ENCODE measurements at regions not wholly inside any gene's neighbourhood (a gene's known extent, or its start where the extent isn't known, plus 50 kb on each side); places are given as distances from the start of the nearest gene placed in this dataset.
A peak's percentile ranks its signal among the peaks of the same experiment; 100 is the strongest.

DNA sequence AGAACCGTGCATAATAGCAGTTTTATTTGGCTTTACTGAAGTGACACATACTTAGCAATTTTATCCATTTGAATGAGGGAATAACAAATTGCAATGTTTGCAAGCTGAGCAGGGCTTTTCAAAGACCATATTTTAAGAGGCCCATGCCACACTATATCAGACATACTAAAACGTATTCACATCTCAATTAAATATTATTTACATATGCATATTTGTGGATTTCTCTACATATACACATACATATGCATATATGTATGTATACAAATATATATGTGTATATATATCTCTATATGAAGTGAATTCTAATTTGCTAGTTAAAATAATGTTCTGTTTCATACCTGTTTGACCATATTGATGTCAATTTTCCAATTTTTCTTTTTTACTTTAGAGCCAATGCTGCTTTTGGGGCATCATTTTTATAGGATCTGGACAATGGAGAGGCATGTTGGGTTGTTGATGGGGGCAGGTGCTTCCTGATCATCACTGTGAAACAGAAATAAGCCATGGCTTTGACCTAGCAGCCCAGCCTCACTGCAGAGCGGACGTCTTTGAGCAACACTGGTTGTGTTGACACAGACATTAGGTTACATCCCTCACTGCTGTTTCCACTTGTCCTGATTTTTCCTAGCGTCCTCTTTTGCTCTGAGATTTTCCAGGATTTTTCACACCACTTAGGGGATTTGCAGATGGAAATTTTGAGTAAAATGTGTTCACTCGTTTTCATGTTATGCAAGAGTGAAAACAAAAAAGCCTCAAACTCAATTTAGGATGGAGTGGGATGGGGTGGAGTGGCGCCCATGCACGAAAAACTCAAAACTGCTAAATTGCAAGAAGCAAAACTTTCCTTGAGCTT lies 56.9 kb downstream of the RDH14 start:
- no peak for DNase-seq (ENCODE audit: low read depth in 2 of 2)

DNA sequence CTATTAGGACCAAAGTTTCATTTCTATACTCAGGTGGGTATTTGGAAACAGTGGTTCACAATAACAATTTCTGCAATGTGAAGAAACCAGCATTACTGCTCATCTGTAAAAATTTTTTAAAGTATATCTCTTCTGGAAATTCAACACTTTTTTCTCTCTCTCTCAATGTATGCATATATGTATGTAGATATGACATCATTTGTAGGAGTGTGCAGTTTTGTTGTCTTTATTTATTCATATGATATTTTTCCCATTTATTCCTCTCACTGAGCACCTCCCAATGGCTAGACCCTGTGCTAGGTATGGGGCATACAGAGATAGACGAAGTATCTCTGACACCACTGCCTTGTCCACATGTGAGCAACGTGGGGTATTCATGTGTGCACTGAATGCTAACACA lies 58.3 kb downstream of the RDH14 start:
- DNase-seq (ENCODE audit: low read depth in 2 of 2): no peak

DNA sequence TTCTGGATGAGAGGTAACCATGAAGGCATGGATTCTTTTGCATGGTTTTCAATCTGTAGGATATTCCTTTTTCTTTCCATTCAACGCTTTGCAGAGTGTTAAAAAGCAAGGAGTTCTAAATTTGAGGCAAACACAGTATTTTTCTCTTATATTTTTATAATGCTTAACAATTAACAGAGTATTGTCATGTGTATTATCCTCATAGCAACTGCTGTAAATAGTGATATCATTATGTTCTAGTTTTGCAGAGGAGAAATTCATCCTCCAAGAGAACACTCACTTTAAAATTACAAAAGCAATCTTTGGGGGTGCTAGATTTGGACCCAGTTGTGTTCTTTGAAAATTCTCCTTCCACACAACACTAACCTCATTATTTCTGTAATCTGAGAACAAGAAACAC lies 58.7 kb downstream of the RDH14 start:
- no peak for DNase-seq (ENCODE audit: low read depth in 2 of 2)

DNA sequence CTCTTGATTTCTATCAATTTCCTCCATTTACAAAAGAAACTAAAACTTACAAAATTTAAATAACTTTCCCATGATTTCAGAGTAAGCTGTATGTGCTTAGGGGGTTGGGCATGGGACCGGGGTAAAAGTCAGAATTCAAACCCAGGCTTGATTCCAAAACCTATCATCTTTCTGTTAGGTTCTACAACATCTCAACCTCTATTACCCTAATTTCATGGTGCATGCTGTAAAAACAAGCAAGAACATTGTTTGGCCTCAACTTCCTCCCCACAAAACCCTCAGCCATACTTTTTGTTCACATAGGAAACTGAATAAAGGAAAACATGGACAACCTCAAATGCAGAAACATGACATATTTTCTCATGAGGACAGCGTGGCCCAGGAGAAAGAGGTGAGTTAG lies 59.3 kb downstream of the RDH14 start:
- DNase-seq (ENCODE audit: low read depth in 2 of 2): no peak

DNA sequence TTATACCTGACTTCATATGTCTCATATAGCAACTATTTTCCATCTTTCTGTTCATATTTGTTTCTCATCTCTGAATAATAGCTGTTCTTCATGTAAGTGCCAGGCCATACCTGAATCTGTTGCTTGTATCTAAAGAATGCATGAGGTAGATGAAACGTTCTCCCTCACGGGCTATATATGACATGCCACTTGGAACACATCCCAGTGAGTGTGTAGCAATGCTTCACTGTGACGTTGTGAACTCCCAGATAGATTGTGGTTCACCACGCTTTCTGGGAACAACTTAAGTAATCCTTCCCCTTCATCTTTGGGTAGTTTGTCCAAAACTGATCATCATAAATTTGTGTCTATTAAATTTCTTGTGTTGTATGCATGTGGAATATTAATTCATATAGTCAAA lies 60.1 kb downstream of the RDH14 start:
- DNase-seq (ENCODE audit: low read depth in 2 of 2): peak; percentile 76 to 77

DNA sequence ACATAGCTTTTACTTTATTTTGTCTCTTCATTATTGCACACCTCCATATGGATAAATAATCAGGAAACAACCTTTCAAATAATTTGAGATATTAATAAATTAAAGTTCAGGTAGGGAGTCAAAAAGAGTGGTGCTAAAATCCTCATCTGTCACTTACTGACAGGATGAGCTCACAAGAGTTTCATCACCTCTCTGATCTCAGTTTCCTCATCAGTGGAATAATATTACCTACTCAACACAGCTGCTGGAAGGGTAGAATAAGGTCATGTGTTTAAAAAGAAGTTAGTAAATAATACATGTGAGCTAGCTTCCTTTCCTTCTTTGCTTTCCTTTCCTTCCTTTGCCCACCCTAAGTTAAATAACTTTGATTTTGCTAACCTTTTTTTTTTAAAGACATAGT lies 61.9 kb downstream of the RDH14 start:
- no peak for DNase-seq (ENCODE audit: low read depth in 2 of 2)

DNA sequence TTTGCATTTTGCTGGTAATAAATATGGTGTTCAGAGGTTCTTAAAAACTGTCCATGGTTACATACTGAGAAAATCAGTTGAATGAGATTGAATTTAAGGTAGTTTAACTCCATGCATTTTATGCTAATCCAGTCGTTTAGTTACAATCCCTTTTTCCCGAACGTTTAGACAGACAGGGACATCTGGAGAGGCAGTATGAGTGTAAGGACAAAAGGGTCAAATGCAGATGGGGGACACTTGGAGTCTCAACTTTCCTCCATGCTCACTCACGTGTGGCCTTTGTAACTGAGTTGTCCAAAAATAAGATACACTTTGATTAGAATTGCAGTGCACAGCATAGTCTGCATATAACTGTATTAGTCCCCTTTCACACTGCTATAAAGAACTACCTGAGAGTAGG lies 63.9 kb downstream of the RDH14 start:
- no peak for DNase-seq (ENCODE audit: low read depth in 2 of 2)

DNA sequence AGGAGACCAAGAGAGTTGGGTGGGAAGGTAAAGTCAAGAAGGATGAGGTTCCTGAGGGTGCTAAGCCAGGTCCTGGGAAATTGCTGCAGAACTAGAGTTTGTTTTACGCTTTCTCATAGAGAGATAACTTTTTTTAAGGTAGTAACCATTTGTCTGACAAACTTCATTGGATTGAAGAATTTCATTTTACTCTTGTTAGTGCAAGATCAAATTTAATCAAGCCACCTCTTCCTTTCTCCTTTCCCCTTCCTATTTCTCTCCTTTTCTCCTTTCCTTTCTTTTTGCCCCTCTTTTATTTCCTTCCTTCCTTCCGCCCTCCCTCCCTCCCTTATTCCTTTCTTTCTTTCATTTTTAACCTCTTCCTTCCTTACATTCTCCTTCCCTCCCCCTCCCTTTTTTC lies 65.4 kb downstream of the RDH14 start:
- DNase-seq (ENCODE audit: low read depth in 2 of 2): no peak

DNA sequence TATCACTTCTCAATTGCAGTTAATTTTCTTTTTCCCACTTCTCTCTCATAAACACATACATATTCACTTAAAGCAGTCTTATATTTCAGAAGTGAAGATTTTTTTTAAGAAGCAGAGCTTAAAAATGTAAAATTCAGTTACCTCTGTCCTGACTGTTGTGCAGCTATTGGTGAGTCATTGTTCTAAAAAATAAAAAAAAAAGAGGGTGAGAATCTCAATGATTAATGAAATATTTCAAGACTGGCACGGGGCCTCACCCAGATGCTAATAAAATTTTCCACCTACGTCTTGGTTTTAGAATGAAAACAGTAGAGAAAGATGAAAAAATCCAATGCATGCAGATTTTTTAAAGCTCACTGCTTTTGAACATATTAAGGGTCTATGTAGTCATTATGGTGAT lies 67.7 kb downstream of the RDH14 start:
- DNase-seq (ENCODE audit: low read depth in 2 of 2): no peak

DNA sequence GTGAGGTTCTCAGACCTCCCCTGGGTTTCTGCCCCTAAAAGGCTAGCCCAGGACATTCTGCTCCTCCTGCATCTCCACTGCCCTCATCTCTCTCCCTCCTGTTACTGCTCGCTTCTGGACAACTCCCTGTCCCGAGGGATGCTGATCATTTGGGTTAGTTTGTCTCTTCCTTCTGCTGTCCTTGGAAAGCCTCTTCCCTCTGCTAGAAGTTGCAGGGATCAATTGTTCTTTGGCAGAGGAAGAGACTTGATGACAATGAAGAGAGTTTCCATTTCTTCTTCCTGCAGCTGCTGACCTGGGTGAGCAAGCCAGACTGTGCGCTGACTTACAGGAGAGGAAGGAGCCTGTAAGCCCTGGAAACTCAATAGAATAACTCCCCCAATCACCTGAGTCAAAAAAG lies 68.9 kb downstream of the RDH14 start:
- no peak for DNase-seq (ENCODE audit: low read depth in 2 of 2)

DNA sequence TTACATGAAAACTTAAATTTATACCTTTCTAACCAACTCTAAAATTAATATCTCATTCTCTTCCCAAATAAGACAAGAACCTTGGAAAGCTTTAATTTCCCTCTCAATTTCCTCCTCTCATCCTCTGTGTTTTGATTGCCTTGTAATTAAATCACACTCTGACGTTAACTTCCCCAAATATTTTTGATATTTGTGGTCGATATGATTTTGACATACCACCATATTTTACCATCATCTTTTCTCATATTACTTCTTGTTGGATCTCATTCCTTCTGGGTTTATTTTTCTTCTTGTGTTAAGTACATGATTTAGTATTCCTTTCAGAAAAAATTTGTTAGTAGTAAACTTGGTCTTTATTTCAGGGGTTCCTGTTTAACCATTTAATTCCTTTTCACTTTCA lies 69.6 kb downstream of the RDH14 start:
- DNase-seq (ENCODE audit: low read depth in 2 of 2): no peak

DNA sequence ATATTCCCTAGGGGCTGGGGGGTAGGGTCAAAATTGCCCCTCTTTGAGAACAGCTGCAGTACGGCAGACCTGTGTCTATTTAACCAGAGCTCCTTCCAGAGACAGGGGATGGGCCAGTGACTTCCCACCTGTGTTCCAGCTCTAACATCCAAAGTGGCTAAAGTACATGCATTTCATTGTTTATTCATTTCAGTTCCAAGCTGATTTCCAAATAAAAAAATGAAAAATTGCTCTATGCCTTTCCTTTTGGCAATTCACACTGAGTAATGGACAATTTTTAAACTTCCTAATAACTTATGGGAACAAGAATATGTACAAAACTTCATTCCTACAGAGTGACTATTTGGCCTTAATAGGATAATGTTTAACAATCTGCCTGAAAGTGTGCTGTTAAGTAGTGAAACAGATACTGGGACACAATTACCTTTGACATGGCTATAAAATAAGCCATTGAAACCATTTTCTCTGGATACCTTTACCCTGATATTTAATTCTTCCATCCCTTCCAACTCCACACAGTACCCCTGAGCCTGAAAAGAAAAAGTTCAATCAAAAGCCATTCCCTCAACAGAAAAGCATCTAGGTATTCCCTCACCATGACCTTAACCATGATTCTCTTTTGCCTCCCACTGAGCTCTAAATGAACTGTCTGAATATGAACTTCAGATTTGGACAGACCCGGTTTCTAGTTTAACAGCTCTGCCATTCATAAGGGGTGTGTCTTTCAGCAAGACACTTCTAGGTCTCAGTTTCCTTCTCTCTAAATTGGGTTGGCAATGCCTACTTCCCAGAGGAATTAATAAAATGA lies 73.1 kb downstream of the RDH14 start:
- no peak for DNase-seq (ENCODE audit: low read depth in 2 of 2)

DNA sequence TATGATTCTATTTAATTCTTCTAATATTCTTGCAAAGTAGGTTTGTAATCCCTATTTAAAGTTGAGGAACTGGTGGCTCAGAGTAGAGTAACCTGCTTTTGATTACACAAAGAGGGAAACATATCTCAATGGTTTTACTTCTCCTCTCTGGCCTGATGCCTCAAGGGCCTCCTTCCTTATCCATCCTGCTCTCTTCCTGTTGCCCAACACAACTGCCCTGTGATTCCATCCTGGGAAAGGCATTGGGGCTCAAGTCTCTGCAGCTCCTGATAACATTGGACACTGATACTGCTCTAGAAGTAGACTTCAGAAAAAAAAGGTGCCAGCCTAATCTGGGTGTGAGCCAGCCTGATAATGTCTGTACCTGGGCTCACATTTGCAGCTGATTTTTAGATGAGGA lies 75.8 kb downstream of the RDH14 start:
- DNase-seq (ENCODE audit: low read depth in 2 of 2): no peak

DNA sequence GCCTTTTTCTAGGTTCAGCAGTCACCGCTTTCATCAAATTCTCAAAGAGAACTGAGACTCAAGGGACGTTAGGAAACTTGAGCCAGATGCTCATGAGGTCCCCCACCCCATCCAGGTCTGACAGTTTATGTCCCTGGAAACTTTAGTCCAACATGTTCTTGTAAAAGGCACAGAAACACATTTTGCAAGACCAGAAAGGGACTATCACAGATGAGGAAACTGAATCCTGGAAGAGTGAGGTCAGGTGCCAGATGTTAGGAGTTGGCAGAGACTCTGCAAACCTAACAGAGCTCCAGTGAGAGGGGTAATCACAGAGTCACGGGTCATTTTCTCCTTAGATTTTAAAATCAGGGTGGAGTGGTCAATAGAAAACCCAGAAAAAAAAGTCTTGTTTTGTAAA lies 76.6 kb downstream of the RDH14 start:
- DNase-seq (ENCODE audit: low read depth in 2 of 2): no peak

DNA sequence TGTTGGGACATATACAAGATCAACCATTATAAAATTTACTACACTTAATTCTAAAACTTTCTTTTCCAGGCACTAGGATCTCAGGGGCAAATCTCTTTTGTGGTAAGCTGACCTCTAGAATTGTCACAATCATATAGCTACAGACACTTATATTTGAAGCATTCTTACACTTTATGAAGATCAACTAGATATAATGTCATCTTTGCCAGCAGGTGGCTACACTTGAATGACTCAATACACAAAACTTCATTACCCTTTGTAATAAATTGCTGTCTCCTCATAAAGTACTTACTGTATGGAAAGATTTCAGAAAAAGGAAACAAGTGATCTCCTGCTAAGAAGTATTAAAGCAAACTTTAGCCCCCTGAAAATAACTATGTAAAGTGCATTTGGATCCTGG lies 77.8 kb downstream of the RDH14 start:
- no peak for DNase-seq (ENCODE audit: low read depth in 2 of 2)

DNA sequence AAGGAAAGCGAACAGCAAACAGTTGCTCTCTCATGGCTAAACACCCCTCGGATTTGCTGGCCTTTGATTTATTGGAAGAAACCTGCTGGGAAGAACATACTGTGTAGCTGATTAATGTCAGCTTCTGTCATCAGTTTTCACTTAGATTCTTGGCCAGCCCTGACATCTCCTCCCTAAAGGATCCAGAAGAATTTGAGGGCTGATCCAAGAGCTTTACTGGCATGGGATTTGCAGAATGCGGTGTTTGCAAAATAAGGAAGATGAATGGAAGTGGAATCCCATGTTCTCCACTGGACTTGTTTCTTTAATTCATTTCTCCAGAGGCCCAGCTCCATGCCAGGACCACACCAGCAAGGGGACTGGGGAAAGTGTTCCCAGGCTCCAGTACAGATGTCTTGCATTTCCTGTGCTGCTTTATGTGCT lies 80.5 kb downstream of the RDH14 start:
- peak; percentile 92 for DNase-seq (ENCODE audit: low read depth in 2 of 2)

DNA sequence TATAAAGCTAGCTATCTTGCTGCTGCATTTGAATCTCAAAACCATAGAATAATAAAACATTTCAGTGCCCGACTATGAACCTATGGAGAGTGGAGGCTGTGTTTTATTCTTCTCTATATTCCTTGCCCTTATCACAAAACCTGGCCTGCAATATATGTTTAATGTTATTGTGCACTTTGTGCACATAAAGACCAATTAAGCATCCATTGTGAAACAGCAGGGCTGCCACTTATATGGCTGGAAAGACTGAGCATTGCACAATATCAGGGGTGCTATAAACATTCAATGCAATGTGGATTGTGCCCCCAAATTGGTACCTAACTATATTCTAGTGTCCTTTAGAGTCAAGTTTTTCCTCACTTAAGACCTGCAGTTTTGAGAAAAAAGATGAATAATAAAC lies 83.2 kb downstream of the RDH14 start:
- DNase-seq (ENCODE audit: low read depth in 2 of 2): no peak

DNA sequence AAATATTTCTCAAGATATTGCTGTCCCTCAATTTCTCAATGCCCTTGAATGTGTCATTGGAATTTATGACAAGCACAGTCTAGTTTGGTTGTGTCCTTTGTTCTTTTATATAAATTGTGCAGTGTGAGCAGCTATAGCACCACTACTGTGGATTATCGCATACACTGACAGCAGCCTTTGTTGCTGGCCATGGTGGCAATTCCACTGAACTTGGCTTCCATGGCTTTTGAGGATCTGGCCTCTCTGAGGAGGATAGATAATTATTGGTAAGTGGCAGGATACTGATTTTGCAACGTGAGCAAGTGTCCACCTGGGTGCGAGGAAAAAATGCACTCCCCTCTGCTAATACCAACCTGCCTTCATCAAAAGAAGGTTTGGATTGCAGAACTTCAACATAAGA lies 84.0 kb downstream of the RDH14 start:
- no peak for DNase-seq (ENCODE audit: low read depth in 2 of 2)

DNA sequence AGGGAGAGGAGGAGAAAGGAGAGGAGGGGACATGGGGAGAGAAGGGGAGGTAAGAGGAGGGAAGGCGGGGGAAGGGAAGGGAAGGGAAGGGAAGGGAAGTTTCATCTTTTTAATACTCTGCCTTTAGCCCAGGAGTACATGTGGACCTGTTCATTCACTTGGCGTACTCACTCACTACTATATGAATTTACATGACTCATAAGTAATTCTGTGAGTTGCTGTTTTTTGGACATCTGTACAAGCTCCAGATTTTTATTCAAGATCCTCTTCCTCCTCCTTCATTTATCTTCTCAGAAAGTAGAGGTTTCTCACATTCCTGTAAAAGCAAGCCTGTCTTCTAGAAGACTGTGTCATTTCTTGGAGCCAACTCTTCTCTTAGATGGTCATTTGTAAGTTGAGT lies 84.6 kb downstream of the RDH14 start:
- DNase-seq (ENCODE audit: low read depth in 2 of 2): no peak

DNA sequence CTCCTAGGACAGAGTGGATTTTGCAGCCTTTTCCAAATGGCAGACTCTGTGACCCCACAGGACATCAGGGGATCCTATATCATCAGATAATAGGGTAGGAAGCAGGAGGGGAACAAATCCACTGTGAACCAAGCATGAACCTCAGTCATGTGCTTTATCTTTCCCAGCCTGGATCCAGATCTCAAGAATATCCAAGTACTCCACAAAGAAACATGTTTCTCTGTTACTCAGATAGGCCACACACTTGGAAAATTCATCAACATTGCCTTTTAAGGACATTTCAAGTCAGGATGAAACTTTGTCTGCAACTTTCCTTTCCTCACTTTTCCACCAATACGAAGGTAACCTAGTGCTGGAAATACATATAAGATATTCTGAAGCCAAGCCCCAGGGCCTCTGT lies 85.8 kb downstream of the RDH14 start:
- no peak for DNase-seq (ENCODE audit: low read depth in 2 of 2)

DNA sequence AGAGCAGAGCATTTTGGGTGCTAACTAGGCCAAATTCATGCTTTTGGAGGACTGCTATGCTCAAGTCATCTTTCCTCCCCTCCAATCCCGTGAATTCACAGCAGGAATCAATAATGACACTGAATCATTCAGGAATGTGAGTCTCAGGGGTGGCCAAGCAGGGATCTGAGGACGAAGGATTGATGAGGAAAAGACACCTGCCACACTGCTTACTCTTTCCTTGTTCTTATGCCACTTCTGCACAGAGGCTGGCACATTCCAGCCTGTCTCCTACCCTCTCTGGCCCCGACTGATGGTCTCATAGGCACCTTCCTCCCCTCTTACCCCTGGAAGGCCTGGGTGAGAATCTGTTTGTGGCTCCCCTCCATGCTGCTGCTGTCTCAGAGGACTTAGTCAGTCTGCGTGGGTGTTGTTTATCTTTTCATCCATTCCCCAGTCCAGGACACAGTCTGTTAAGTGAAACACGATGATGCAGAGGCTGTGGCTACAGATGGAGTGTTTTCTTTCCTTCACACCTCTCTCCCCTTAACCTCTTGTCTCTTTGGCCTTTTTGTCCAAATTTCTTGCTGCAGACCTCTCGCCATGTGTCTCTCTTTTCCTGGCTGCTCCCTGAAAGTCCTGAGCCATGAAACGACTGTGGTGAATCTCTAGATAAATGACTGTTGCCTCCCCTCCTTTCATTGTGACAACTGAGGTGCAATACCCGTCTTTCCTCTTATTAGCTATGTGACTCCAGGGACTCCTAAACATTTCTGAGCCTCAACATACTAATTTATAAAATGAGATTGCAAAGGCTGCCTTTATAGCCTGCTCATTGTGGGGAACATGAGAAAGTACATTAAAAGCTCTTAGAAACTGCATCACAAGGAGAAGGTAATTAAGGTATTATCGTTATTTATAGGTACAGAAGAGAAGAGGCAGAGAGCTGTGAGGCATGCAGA lies 86.9 kb downstream of the RDH14 start:
- DNase-seq (ENCODE audit: low read depth in 2 of 2): peak; percentile 72 to 73

DNA sequence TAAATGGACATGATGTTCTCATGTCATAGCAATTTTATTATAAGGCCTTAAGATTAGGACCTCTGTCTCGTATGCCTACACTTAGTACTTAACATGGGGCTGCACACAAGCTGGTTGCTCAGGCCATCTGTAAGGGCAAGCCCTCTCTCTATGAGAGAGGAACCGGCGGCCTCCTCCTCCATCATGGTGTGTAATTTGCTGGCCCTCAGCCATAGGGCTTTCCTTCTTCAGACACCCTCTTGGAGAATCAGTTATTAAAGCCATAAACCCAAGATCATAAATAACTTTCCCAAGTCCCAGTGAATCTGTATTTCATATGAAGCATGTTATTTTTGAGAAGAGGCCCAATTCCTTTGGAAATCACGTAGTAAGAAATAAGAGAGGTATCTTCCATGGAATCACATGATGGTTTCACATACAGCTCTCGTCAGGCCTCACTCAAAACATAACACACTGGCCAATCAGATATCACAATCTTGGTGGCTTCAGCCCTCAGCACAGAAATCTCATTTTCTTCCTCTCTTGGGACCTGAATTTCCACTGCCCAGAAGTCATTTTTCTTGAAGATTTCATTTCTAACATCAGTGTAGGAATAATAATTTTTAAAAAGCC lies 92.6 kb downstream of the RDH14 start:
- DNase-seq (ENCODE audit: low read depth in 2 of 2): no peak
